HG03439 (cell line): ENCODE measurements at regions not wholly inside any gene's neighbourhood (a gene's known extent, or its start where the extent isn't known, plus 50 kb on each side); places are given as distances from the start of the nearest gene placed in this dataset.
"Not testable (repeated sequence)": the region's sequence is repeated elsewhere in the genome, so short reads cannot be mapped to it uniquely, and the experiment has no call there.

Experiments used
- ATAC-seq: cut with Tn5 transposase; IDR thresholded peaks from one replicate; pipeline ENCODE4 v1.9.1; 2021; ENCODE audit warnings: mild to moderate bottlenecking, moderate library complexity; ENCODE audit not compliant: unreplicated experiment

- no peak for ATAC-seq
Measured at GRCh38 chr7:81190997-81191768, 272.3 kb upstream of the SEMA3C start.

GRCh38 chr7:81187753-81188152 lies 268.9 kb upstream of the SEMA3C start:
- no peak for ATAC-seq

- no peak for ATAC-seq
Measured at GRCh38 chr7:81186691-81187090, 267.8 kb upstream of the SEMA3C start.

GRCh38 chr7:81185072-81185471 lies 266.2 kb upstream of the SEMA3C start:
- ATAC-seq = no peak

GRCh38 chr7:81183326-81183725 lies 264.5 kb upstream of the SEMA3C start:
- no peak for ATAC-seq

- not testable (repeated sequence) for ATAC-seq
Measured at GRCh38 chr7:81182056-81182455, 263.2 kb upstream of the SEMA3C start.

GRCh38 chr7:81181066-81181465 lies 262.2 kb upstream of the SEMA3C start:
- ATAC-seq = no peak

- ATAC-seq = no peak
Measured at GRCh38 chr7:81180573-81180972, 261.7 kb upstream of the SEMA3C start.

GRCh38 chr7:81175275-81175940 lies 256.6 kb upstream of the SEMA3C start:
- no peak for ATAC-seq

- ATAC-seq = no peak
Measured at GRCh38 chr7:81173766-81174281, 255.0 kb upstream of the SEMA3C start.

- ATAC-seq = no peak
Measured at GRCh38 chr7:81170291-81170690, 251.4 kb upstream of the SEMA3C start.

- no peak for ATAC-seq
Measured at GRCh38 chr7:81167934-81168333, 249.1 kb upstream of the SEMA3C start.

GRCh38 chr7:81165070-81165469 lies 246.2 kb upstream of the SEMA3C start:
- ATAC-seq = no peak

- no peak for ATAC-seq
Measured at GRCh38 chr7:81162771-81163525, 244.1 kb upstream of the SEMA3C start.

GRCh38 chr7:81162234-81162633 lies 243.4 kb upstream of the SEMA3C start:
- no peak for ATAC-seq

- no peak for ATAC-seq
Measured at GRCh38 chr7:81161451-81162075, 242.7 kb upstream of the SEMA3C start.

- no peak for ATAC-seq
Measured at GRCh38 chr7:81159402-81159801, 240.6 kb upstream of the SEMA3C start.

- no peak for ATAC-seq
Measured at GRCh38 chr7:81158189-81158588, 239.3 kb upstream of the SEMA3C start.

GRCh38 chr7:81155654-81156373 lies 237.0 kb upstream of the SEMA3C start:
- ATAC-seq = no peak

- ATAC-seq = no peak
Measured at GRCh38 chr7:81154565-81154964, 235.7 kb upstream of the SEMA3C start.
